Astrocyte of the cerebellum (primary cell): ENCODE measurements at regions not wholly inside any gene's neighbourhood (a gene's known extent, or its start where the extent isn't known, plus 50 kb on each side); places are given as distances from the start of the nearest gene placed in this dataset.

Source experiments
- DNase-seq: peaks from one replicate; pipeline ENCODE4 v3.0.0-alpha.2; 2011; ENCODE audit warnings: low read depth
- H3K4me3 ChIP-seq: 2 replicates; pipeline ENCODE4 v1.5.1; 2011; ENCODE audit warnings: mild to moderate bottlenecking, low read depth, low read length, moderate library complexity
- CTCF ChIP-seq: IDR thresholded peaks from 2 replicates; pipeline ENCODE4 v1.5.1; 2012; ENCODE audit warnings: low read length, low read depth, moderate library complexity, mild to moderate bottlenecking; ENCODE audit errors: missing control alignments
- in situ Hi-C: cut with HindIII; loops from 2 replicates; pipeline ENCODE4 v1.10.0; 2017; ENCODE audit warnings: low sequenced_read_pairs

GRCh38 chr2:226079196-226079595 is 679.7 kb downstream of the NYAP2 start:
- TF ChIP-seq CTCF: no peak
- DNase-seq: peak; percentile 59
- in situ Hi-C loops: no loop called here
- no peak overlapping the region for H3K4me3 ChIP-seq

DNA sequence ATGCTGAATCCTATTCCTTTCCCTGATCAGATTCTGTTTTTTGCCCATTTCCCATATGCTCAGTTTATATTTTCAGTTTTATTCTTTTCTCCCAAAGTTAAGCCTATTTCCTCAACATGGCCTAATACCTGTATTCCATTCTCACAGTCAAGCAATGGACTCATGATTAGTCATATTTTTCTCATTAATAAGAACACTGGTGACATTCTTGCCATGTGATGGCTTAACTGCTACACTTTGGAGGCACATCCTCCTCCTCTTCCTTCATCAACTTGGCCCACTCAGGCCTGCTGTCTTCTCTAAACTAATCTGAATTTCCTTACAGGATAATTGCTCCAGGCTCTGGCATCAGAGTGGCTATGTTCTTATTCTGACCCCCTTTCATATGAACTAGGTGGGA is 679.2 kb downstream of the NYAP2 start:
- DNase-seq: no peak
- TF ChIP-seq CTCF: no peak
- in situ Hi-C loops: no loop called here
- H3K4me3 ChIP-seq: no peak overlapping the region

GRCh38 chr2:226077841-226078240 is 678.3 kb downstream of the NYAP2 start:
- H3K4me3 ChIP-seq: no peak overlapping the region
- DNase-seq: no peak
- in situ Hi-C loops: no loop called here
- TF ChIP-seq CTCF: no peak

DNA sequence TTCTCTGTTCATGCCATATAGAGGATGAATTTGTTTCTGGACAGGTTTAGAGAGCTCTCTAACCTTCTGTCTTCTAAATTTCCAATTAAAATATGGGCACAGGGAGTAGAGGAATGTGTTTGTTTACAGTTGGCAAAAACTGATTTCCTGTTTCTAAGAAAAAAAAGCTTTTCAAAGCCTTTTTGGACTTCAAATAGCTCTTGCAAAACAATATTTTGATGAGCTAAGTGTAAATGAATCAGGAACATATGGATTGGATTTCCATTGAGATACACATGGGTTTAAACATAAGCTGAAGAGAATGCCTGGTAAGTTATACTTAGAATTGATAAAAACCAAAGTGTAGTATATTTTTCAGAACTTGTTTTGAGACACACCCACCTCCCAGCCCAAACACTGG is 677.5 kb downstream of the NYAP2 start:
- no peak for TF ChIP-seq CTCF
- no peak overlapping the region for H3K4me3 ChIP-seq
- in situ Hi-C loops: no loop called here
- DNase-seq: no peak

DNA sequence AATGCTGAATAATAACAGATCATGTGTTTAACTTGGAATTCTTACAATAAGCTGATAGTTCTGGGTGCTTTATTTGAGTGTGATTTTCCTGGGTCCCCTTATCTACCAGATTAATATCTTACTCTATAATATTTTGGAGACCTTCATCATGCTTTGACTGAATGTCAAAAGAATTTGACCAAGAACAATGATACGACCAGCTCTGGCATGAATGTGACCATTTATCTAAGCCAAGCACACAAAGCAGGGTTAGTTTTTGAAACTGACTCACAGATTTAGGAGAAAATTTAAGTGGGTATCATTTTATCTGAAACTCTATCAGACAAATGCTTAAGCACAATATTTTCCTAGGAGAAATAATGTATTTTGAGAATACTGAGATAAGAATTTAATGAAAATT is 677.0 kb downstream of the NYAP2 start:
- no peak for DNase-seq
- in situ Hi-C loops: no loop called here
- TF ChIP-seq CTCF: no peak
- H3K4me3 ChIP-seq: no peak overlapping the region

GRCh38 chr2:226074391-226074790 is 674.9 kb downstream of the NYAP2 start:
- no peak for TF ChIP-seq CTCF
- in situ Hi-C loops: no loop called here
- no peak overlapping the region for H3K4me3 ChIP-seq
- no peak for DNase-seq
